ELF-1 (cell line): ENCODE measurements at regions not wholly inside any gene's neighbourhood (a gene's known extent, or its start where the extent isn't known, plus 50 kb on each side); places are given as distances from the start of the nearest gene placed in this dataset.
"Not testable (repeated sequence)": the region's sequence is repeated elsewhere in the genome, so short reads cannot be mapped to it uniquely, and the experiment has no call there.

Experiments
- DNase-seq: peaks from one replicate; pipeline ENCODE4 v3.0.0-alpha.2; 2016; ENCODE audit warnings: low read depth, low spot score

DNA sequence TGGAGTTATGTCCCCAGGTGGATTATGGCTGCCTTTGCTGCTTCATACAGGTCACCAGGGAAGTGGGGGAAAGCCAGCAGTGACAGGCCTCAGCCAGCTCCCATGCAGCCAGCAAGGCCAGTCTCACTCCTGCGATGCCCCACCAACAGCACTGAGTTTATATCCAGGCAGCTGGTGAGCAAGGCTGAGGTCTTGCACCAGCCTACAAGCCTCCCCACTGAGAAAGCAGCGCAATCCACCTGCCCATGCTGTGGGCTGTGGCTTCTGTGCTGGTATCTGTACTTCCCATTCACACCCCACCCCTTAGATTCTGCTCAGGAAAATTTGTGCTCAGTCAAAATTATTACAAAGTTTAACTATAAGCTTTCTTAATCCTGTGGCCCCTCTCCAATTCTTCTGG lies 153.5 kb downstream of the HHIP start:
- no peak for DNase-seq

DNA sequence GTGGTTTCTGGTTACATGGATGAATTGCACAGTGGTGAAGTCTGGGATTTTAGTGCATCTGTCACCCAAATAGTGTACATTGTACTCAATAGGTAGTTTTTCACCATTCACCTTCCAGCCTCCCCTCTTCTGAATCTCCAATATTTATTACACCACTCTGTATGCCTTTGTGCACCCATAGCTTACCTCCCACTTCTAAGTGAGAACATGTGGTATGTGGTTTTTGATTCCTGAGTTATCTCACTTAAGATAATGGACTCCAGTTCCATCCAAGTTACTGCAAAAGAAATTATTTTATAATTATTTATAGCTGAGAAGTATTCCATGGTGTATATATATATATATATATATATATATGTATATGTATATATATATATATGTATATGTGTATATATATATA lies 155.8 kb downstream of the HHIP start:
- no peak for DNase-seq

DNA sequence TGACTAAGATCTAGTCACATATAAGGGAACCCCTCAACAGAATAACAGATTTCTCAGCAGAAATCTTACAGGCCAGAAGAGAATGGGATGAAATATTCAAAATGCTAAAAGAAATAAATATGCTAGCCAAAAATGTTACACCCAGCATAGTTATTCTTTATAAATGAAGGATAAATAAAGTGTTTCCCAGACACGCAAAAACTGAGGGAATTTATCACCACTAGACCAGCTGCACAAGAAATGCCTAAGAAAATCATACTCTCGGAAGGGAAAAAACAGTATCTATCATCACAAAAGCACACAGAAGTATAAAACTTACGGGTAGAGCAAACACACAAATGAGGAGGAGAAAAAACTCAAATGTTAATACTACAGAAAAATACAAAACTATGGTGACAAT lies 162.1 kb downstream of the HHIP start:
- DNase-seq, result no peak

DNA sequence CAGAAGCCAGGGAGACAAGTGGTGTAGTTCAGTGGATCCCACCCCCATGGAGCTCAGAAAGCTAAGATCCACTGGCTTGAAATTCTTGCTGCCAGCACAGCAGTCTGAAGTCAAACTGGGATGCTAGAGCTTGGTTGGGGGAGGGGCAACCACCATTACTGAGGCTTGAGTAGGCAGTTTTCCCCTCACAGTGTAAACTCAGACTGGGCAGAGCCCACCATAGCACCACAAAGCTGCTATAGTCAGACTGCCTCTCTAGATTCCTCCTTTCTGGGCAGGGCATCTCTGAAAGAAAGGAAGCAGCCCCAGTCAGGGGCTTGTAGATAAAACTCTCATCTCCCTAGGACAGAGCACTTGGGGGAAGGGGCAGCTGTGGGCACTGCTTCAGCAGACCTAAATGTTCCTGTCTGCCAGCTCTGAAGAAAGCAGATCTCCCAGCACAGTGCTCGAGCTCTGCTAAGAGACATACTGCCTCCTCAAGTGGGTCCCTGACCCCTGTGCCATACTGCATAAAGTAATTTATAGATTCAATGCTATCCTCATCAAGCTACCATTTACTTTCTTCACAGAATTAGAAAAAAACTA lies 163.2 kb downstream of the HHIP start:
- peak; percentile 73 for DNase-seq

DNA sequence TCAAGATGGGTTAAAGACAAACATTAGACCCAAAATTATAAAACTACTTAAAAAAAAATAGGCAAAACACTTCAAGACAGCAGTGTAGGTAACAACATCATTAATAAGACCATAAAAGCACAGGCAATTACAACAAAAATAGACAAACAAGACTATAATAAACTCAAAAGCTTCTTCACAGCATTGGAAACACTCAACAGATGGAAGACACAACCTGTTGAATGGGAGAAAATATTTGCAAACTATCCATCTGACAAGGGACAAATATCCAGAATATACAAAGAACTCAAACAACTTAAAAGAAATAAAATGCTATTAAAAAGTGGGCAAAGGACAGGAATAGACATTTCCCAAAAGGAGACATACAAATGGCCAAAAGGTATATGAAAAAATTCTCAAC lies 170.7 kb downstream of the HHIP start:
- DNase-seq, result no peak

DNA sequence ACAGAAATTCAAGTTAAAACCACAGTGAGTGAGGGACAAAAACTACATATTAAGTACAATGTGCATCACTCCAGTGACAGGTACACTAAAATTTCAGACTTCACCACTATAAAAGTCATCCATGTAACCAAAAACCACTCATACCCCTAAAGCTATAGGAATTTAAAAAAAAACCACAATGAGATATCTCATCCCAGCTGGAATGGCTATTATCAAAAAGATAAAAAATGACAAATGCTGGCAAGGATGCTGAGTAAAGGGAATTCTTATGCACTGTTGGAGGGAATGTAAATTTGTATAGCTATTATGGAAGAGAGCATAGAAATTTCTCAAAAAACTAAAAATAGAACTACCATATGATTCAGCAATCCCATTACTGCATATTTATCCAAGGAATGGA lies 171.1 kb downstream of the HHIP start:
- DNase-seq, result no peak

DNA sequence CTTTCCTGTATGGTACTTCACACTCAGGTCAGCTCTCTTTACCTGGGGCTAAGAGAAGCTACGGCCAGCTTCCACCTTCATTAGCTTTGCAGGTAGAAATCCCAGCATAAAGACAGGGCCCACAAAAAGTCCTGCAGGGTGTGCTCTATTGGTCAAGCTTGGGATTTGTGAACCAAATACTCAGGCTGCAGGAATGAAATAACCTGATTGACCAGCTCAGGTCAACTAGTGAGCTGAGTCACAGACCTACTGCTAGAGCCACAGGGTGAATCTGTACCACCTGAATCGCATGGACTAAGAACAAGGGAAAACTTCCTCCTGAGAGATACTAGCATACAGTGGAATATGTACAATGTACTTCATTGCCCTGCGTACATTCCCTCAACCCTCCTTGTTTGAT lies 172.2 kb downstream of the HHIP start:
- DNase-seq, result no peak

DNA sequence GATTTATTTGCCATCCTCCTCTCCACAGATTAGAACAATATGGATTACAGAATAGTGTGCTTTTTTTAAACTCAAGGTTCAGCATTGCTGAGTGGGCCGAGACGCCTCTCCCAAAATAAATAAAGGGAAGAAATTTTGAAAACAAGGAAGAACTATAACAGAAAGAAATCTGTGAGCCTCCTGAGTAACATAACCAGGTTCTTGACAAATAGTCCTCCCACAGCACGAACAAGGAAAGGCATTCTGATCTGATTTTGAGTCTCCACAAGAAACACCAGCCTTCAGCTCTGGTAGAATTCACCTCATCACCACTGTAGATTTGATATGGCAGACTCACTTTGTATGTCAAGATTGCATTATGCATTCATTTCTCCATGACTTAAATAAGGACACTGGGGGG lies 173.6 kb downstream of the HHIP start:
- no peak for DNase-seq

DNA sequence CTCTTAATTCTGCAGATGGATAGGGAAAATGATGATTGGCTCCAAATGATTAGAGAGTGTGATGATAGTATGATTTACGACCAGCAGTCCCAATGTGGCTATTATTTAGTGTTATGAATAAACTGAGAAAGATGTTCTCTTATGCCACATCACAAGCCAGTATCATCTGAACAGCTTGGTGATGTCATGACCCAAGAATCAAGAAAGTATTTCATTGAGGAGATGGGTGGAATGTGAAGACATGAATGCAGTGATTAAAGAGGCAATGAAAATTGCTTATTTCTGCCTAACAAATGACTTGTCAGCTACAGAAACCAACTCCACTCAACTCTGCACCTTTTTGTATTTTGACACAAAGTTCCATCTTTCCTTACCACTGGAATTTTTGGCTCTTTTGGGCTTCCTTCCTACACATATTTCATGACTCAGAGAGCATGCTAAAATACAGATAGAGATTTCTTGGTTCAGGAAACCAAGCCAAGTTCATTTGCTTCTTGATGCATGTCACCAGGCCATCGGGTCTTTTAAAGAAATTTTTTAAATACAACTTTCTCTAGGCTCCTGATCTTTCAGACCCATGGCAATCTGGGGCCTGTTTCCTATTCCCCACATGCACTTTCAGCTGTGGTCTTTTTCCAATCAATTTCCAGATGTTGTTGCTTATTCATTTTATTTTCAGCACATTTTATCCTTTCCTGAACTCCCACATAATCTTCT lies 174.2 kb downstream of the HHIP start:
- DNase-seq, result no peak

DNA sequence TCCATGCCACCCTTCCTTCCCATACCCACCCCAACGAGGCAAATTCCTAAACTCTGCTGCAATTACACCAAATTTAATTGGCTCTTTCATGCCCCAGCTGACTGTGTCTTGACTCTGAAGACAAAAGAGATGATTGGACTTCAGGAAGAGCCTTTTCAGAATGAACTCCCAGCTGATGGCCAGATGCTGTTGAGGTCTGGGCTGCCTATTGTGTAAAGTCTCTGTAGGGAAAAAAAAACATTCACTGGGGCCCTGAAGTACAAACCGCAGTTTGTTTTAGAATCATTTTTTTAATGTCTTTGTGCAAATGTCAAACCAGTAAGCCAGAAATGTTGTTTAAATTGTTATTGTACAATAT lies 174.8 kb downstream of the HHIP start:
- no peak for DNase-seq

DNA sequence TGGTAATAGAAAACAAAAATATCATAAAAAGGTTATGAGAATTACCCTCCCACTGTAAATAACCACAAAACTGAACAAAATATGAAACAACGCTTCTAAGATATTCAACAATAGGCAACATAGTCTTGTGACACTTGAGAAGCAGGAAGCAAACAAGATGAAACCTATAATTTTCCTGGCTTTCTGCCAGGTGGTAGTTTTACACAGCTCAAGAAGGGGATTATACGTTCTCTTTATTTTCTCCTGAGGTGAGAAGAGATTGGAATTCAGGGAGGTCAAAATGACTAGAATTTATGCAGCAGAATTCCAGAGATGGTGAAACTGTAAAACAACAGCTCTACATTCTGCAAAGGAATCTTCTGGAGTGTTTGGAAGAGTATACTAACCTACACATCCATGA lies 186.0 kb downstream of the HHIP start:
- no peak for DNase-seq

DNA sequence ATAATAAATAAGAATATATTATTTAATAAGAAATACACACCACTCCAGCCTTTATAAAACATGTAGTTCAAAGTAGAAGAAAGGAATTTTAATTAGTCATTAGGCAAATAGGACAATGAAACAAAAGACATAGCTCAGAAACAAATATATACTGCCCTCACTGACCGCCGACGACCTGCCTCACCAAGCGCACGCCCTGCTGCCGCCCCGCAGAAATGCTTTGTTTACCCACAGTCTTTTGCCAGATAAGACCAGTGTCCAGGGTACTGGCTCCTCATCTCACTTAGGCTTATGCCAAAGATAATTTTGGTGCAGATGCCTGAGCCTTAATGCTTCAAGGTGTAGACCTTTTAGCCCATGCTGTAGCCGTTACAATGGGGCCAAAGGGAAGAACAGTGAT lies 199.5 kb downstream of the HHIP start:
- DNase-seq, result no peak

DNA sequence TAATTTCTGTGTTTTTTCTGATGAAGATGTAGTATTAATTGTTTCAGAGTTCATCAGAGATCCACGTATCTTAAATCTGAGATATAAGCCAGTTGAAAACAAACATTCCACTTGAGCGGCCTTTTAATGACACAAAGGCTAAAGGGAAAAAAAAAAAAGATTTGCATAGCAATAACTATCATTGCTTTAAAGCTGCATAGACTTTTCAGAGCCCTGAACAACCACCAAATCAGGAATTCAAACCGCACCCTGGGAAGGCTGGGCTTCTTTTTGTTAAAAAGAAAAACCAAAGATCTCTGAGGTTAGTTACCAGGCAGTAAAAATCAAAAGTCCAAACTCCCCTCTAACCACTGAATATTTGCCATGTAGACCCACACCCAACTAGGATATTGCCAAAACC lies 206.0 kb downstream of the HHIP start:
- DNase-seq, result no peak

DNA sequence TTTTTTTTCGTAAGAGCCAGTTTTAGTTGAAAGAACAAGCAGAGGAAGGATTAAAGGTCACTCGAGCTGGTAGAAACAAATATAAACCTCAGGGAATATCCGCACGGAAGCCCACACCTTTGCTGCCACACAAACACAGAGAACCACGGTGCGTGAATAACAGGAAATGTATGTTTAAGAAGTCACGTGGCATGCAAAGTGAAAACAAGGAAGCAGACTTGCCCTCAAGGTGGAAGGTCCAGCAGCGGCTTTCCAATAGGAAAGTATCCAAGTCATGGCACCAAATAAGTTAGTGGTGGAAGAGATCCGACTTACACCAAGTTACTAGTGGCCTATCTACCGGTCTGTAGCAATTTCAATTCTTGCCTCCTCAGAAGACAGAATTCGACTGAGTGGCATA lies 215.5 kb downstream of the HHIP start:
- no peak for DNase-seq

DNA sequence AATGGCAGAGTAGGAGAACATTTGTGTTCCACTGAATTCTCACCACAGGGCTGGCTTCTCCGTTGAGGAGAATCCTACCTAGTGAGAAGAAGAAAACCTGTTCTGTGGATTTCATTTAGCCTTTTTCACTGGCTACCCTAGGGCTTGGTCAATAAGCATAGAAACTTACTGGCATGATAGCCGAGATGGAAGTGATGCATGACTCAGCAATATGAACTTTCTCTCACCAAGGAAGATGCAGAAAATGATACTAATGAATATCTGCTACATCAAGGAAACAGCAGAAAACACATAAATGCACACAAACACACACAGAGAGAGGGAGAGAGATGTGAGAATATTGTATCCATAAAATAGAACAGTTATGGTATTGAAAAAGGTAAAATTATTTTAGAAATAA lies 216.3 kb downstream of the HHIP start:
- DNase-seq, result no peak

DNA sequence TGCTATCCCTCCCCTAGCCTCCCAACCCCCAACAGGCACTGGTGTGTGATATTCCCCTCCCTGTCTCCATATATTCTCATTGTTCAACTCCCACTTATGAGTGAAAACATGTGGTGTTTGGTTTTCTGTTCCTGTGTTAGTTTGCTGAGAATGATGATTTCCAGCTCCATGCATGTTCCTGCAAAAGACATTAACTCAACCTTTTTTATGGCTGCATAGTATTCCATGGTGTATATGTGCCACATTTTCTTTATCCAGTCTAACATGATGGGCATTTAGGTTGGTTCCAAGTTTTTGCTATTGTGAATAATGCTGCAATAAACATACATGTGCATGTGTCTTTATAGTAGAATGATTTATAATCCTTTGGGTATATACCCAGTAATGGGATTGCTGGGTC lies 218.9 kb downstream of the HHIP start:
- not testable (repeated sequence) for DNase-seq

DNA sequence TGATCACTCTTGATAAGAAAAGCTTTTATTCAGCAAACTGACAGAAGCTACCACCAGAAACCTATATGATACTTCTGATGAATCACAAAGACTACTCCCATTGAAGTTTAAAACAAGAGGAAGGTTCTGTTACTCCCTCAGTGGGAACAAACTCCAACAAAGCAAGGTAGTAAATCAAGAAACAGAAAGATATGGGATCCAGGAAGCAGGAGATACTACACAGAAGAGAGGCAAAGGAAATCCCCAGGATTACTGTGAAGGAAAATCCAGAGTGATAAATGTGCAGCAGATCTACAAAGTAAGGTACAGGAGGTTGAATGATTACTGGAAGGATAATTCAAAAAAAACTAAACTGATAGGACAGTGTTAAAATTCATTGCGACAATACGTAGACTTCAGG lies 222.4 kb downstream of the HHIP start:
- DNase-seq, result no peak

DNA sequence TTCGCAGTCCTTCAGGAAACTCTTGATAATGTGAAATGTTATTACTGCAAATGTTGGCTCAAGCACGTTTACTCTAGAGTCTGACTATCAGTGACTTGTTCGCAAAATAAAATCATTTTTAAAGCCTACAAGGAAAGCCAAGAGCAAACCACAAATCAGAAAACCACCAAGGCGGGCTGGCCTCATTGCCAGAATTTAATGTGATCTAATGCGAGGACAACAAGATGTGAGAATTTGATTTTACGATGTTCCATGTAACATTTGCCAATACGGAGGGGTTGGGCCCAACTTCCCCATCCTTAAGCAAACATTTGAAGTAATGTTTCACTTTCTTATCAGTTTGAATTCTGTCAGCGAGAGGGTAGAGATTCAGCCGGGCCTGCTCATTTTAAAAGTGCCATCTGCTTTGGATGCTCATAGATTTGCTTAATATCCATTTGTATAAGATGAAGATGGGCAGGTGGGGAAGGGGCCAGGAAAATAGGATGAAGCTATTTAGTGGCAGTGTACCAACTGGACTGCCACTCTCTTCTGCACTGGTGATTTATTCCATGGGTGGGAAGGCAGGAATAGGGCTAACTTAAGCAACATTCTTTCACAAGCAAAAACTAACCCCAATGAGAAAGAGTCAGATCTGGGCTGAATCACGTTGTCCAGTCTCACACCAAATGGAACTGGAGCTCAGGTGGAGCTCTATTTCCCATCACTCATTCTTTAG lies 225.3 kb downstream of the ANAPC10 start:
- DNase-seq, result no peak

DNA sequence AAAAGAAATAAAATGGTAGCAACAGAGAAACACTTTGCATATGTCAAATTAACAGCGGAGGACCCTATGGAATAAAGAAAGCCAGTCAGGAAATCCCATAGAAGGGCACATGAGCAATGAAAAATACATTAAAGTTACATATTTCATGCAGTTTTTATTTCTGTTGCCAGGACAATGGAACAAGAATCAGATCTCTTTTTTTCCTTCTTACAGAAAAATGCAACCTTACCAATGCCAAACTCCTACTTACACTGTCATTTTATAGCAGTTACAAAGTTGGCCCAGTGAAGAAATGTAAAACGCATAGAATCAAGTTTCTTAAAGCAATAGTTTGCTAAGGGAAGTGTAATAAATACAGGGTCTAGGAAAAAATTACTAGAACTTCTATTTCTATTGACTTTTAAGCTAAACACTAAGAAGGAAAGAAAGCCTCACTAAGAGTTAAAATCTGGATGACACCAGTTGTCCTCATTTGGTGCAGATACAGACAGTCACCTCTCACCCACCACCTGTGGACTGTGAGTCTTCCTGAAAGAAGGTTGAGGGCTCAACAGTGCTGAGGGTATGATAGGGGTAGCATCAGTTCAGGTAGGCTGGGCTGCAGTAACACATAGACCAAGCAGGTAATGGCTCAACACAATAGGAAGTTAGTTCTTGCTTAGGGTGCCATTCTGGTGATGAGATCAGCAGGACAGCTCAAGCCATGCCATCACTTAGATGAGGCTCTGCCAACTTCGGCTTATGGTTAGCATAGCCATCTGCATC lies 224.6 kb downstream of the ANAPC10 start:
- DNase-seq, result no peak

DNA sequence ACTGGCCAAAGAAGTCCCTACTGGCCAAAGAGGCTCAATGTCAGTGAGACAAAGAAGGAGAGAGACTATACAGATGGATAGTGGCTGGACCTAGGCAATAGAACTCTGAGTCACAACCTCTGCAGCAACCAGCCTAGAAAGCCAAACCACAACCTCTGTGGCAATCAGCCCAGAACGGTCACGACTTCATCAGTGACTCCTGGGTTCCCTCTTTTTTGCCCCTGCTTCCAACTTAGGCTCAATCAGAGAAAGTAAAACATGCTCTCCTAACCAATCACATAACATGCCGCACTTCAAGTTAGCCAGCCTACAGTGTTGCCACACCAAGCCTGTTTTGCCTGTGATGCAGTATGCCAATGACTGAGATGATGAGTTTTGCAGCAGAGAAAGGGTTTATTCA lies 203.4 kb downstream of the ANAPC10 start:
- DNase-seq, result no peak

DNA sequence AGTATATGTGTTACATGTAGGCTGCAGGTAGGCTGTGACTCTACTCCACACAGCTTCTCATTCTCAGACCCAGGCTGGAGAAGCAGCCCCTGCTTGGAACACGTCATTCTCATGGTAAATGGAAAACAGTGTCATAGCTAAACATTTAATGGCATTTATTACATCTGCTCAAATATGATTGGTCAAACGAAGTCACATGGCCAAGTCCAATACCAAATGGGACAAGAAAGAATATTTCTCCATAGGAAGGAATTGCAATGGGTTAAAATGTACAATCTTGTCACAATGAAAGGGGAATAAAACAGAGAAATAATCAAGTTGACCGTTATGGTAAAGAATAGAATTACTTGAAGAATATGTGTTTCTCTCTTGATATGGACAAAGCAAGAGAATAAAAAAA lies 198.6 kb downstream of the ANAPC10 start:
- no peak for DNase-seq

DNA sequence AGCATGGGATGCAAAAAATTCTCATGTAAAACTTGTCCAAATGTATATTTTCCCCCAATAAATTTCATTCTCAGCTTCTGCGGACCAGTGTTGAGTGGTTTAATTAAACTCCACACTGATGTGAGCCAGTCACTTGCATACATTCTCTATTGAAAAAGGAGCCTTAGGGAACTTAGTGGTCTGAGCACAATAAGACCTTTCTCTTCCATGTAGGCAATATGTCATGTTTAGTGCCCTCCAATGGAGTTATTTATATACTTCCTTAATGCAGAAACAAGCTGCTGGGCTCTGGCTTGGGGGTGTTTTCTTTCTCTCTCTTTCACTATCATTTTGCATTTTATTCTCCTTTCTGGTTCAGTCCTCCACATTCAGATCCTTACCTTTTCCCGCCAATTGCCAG lies 196.9 kb downstream of the ANAPC10 start:
- no peak for DNase-seq

DNA sequence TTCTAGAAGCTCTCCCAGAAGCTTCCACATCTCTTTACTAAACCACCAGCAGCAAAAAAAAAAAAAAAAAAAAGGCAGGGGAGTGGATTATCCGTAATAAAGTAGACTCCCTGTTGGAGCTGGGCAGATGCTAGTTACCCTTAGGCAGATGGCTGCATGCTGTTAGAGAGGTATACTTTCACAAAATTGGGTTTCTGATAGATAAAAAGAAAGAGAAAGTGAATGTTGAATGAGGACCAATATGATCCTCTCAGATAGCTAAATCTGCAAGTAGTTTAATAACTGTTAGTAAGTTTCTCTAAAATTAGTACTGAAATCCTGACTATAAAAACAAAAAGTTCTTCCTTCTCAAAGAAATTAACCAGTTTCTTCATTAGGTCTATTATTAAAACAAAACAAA lies 195.4 kb downstream of the ANAPC10 start:
- DNase-seq, result no peak
